ENCODE measurements at regions not wholly inside any gene's neighbourhood (a gene's known extent, or its start where the extent isn't known, plus 50 kb on each side); places are given as distances from the start of the nearest gene placed in this dataset.
A peak's percentile ranks its signal among the peaks of the same experiment; 100 is the strongest.

DNA sequence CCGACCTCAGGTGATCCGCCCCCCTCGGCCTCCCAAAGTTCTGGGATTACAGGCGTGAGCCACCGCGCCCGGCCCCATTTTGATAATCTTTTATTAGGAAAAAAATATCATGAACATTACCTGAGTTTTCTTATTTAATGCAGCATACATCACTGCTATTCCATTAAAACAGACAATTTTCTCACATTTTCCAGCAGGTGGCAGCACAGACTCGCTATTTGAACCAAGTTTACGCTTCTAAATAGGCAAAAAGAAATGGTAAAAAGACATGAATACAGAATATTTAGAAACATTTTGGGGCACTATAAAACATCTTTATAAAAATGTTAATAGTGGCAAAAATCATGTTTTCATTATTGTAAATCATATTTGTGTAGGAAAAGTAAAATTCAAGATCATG, 903.1 kb downstream of the SLITRK6 start:
- Histone ChIP-seq H3K27me3 (no peaks in the 10 kb centered on the region), H3K36me3 (no peaks in the 10 kb centered on the region), H3K4me3 (no peak overlapping the region), H3K9me3 (no peaks in the 10 kb centered on the region), H3K27ac (no peak overlapping the region), H3K4me1 (no peaks in the 10 kb centered on the region)
- no peak for TF ChIP-seq POLR2A (IDR thresholded peaks at IDR 0.05)
- TF ChIP-seq, protein P1, sequence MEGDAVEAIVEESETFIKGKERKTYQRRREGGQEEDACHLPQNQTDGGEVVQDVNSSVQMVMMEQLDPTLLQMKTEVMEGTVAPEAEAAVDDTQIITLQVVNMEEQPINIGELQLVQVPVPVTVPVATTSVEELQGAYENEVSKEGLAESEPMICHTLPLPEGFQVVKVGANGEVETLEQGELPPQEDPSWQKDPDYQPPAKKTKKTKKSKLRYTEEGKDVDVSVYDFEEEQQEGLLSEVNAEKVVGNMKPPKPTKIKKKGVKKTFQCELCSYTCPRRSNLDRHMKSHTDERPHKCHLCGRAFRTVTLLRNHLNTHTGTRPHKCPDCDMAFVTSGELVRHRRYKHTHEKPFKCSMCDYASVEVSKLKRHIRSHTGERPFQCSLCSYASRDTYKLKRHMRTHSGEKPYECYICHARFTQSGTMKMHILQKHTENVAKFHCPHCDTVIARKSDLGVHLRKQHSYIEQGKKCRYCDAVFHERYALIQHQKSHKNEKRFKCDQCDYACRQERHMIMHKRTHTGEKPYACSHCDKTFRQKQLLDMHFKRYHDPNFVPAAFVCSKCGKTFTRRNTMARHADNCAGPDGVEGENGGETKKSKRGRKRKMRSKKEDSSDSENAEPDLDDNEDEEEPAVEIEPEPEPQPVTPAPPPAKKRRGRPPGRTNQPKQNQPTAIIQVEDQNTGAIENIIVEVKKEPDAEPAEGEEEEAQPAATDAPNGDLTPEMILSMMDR (IDR thresholded peaks at IDR 0.05), result peak; percentile 34 to 68 (median 53)
- intact Hi-C loops (cut with DNase I), result loop anchor here in 6 of 10 donors (5.0 kb wide), 1 partner anchor 911 kb away; no protein-coding TSS in a partner anchor
- no peak for ATAC-seq
- 9 to 15% (median 11%) methylated on average over 9 of the region's 9 CpGs for WGBS, 4 donors
- no peak for DNase-seq

DNA sequence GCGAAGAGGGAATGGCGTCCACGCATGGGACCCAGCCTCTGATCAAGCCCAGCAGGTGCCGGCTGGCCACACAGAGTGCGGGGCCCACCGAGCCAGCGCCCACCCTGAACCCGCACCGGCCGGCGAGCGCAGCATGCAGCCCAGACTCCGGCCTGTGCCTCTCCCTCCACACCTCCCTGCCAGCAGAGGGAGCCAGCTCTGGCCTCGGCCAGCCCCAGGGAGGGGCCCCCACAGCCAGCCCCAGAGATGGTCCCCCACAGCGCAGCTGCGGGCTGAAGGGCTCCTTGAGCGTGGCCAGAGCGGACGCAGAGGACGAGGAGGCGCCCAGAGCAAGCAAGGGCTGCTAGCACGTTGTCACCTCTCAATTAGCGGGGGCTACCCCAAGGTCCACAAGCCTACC, 904.5 kb downstream of the SLITRK6 start:
- Histone ChIP-seq H3K27ac (no peak overlapping the region), H3K4me3 (no peak overlapping the region), H3K9me3 (no peaks in the 10 kb centered on the region), H3K36me3 (no peaks in the 10 kb centered on the region), H3K4me1 (no peaks in the 10 kb centered on the region), H3K27me3 (no peaks in the 10 kb centered on the region)
- ATAC-seq (peak in 1 of 4 donors; percentile 27), DNase-seq (no peak)
- TF ChIP-seq POLR2A (IDR thresholded peaks at IDR 0.05), result no peak
- TF ChIP-seq, protein P1 (IDR thresholded peaks at IDR 0.05), result no peak
- 91 to 95% (median 94%) methylated on average over 13 to 23 of the region's 23 CpGs for WGBS, 4 donors
- intact Hi-C loops (cut with DNase I), result loop anchor here in 6 of 10 donors (5.0 kb wide), 1 partner anchor 913 kb away; no protein-coding TSS in a partner anchor

DNA sequence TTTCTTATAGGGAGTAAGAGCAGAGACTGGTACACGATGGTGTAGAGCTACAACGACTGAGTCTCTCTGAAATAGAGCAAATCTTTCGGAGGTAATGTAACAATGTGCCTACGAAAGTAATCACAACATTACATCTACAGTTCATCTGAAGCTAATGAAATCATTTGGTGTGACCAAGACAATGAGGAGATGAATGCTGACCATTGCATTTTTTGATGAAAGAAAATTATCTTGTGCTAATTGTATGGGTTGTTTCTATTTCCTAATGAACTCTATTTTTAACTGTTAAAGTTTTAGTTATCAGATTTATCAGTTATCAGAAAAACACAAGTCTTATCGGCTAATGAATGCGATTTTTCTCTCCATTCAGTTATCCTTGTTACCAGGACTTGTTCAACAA, 913.4 kb downstream of the SLITRK6 start:
- DNase-seq, result no peak
- H3K4me1 ChIP-seq, result no peaks in the 10 kb centered on the region
- WGBS, 4 donors, result 77 to 89% (median 86%) methylated on average over 6 of the region's 6 CpGs
- no peaks in the 10 kb centered on the region for H3K9me3 ChIP-seq
- H3K4me3 ChIP-seq, result no peak overlapping the region
- H3K36me3 ChIP-seq, result no peaks in the 10 kb centered on the region
- TF ChIP-seq POLR2A (IDR thresholded peaks at IDR 0.05), result no peak
- TF ChIP-seq, protein P1 (IDR thresholded peaks at IDR 0.05), result no peak
- H3K27me3 ChIP-seq, result no peaks in the 10 kb centered on the region
- H3K27ac ChIP-seq, result no peak overlapping the region
- intact Hi-C loops (cut with DNase I), result no loop called here
- no peak for ATAC-seq

GRCh38 chr13:84873951-84874350, 925.3 kb downstream of the SLITRK6 start:
- TF ChIP-seq, protein P1 (IDR thresholded peaks at IDR 0.05), result no peak
- TF ChIP-seq POLR2A (IDR thresholded peaks at IDR 0.05), result no peak
- 66 to 82% (median 69%) methylated on average over 3 of the region's 3 CpGs for WGBS, 4 donors
- no peak for ATAC-seq
- intact Hi-C loops (cut with DNase I), result no loop called here
- no peak for DNase-seq
- Histone ChIP-seq H3K27ac (no peak overlapping the region), H3K9me3 (peaks cover 0 to 13% (median 0%) of the 10 kb centered on the region in 12 donors), H3K36me3 (no peaks in the 10 kb centered on the region), H3K4me3 (no peak overlapping the region), H3K4me1 (no peaks in the 10 kb centered on the region), H3K27me3 (no peaks in the 10 kb centered on the region)
